Astrocyte of the cerebellum (primary cell): ENCODE measurements at regions not wholly inside any gene's neighbourhood (a gene's known extent, or its start where the extent isn't known, plus 50 kb on each side); places are given as distances from the start of the nearest gene placed in this dataset.

Source experiments
- DNase-seq: peaks from one replicate; pipeline ENCODE4 v3.0.0-alpha.2; 2011; ENCODE audit warnings: low read depth
- H3K4me3 ChIP-seq: 2 replicates; pipeline ENCODE4 v1.5.1; 2011; ENCODE audit warnings: mild to moderate bottlenecking, low read depth, low read length, moderate library complexity
- in situ Hi-C: cut with HindIII; loops from 2 replicates; pipeline ENCODE4 v1.10.0; 2017; ENCODE audit warnings: low sequenced_read_pairs
- TF ChIP-seq, protein P1 (sequence below): IDR thresholded peaks from 2 replicates; pipeline ENCODE4 v1.5.1; 2012; ENCODE audit warnings: low read length, low read depth, moderate library complexity, mild to moderate bottlenecking; ENCODE audit errors: missing control alignments

- H3K4me3 ChIP-seq = no peak overlapping the region
- in situ Hi-C loops = no loop called here
- DNase-seq = no peak
- TF ChIP-seq, protein P1, sequence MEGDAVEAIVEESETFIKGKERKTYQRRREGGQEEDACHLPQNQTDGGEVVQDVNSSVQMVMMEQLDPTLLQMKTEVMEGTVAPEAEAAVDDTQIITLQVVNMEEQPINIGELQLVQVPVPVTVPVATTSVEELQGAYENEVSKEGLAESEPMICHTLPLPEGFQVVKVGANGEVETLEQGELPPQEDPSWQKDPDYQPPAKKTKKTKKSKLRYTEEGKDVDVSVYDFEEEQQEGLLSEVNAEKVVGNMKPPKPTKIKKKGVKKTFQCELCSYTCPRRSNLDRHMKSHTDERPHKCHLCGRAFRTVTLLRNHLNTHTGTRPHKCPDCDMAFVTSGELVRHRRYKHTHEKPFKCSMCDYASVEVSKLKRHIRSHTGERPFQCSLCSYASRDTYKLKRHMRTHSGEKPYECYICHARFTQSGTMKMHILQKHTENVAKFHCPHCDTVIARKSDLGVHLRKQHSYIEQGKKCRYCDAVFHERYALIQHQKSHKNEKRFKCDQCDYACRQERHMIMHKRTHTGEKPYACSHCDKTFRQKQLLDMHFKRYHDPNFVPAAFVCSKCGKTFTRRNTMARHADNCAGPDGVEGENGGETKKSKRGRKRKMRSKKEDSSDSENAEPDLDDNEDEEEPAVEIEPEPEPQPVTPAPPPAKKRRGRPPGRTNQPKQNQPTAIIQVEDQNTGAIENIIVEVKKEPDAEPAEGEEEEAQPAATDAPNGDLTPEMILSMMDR = no peak
Measured at GRCh38 chr5:2134543-2135292, 252.0 kb upstream of the IRX4 start.

- no peak for DNase-seq
- H3K4me3 ChIP-seq = no peak overlapping the region
- in situ Hi-C loops = no loop called here
- TF ChIP-seq, protein P1 = no peak
Measured at GRCh38 chr5:2133936-2134335, 251.2 kb upstream of the IRX4 start.

DNA sequence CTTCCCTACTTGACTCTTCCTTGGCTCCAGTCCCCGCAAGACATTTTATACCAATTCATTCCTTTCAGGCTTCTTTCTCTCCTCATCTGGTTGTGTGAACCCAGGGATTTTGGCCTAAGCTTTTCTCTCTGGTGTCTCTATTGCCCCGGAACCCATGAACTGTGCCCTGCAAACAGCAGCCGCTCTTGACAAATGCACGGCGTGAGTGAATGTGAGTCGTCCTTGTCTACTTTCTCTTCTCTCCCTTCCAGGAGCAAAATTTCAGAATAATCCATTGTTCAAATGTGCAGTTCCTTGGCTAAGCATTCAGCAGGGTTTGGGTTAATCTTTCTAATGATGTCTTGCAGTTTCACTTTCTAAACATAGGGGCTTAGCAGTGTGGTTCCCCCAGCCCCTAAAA is 250.4 kb upstream of the IRX4 start:
- TF ChIP-seq, protein P1 = no peak
- in situ Hi-C loops = no loop called here
- no peak for DNase-seq
- H3K4me3 ChIP-seq = no peak overlapping the region

DNA sequence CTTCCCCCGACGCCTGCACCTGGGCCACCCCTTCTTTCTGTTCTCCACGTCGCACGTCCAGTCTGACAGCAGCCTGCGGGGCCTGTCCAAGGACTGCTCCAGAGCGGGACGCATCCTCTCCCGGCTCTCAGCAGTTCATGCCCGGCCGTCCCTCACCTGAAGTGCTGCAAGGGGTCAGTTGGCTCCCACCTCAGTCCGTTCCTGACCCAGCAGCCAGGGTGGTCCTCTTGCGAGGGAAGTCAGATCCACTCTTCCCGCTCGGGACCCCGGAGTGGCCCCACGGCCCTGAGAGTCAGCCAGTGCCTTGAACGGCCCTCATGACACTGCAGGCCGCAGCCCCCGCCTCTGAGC is 249.7 kb upstream of the IRX4 start:
- in situ Hi-C loops = no loop called here
- no peak for DNase-seq
- TF ChIP-seq, protein P1 = no peak
- H3K4me3 ChIP-seq = no peak overlapping the region

DNA sequence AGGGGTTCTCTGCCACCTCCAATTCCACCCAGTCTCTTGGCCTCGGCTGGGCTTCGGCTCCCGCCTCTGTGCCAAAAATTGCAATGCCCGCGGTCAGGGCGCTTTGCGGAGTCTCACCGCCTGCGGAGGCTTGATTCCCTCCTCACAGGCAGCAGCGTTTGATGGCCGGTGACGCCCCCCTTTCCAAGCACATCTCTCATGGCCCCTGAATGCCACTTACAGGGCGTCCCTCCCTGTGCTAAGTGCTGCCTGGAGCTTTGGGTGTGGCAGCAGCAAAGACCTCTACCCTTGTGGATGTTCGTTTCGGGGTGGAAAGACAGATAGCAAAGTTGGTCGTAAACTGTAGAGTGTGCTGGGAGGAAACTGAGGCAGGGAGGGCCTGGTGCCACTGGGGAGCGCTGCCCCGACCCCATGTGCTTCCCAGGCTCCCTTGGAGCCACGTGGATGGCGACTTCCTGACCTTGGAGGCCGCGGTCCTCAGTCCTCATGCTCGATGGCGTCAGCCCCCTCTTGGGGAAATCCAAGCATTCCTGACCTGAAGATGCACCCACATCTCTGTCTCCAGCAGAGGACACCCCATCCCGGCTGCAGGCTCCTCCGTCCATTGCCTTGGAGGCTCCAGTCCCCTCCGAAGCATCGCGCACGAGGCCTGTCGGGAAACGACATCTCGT is 249.2 kb upstream of the IRX4 start:
- in situ Hi-C loops = no loop called here

DNA sequence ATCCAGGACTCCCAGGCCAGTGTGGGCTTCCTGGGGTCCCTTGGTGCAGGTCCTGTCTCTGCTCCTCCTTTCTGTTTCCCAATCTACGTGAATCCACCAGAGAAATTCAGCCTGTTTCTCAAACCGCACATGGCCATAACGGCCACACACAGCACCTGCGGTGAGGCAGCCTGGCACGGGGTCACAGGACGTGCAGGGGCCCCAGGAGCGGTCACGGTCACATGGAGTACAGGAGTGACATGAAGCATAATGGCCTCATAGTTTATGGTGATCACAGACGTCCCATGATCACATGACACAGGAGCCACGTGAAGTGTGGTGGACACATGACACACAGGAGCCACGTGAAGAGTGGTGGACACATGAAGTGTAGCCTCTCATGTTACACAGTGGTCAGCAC is 248.5 kb upstream of the IRX4 start:
- H3K4me3 ChIP-seq = no peak overlapping the region
- in situ Hi-C loops = no loop called here
- no peak for DNase-seq
- TF ChIP-seq, protein P1 = no peak

More for the DNA sequence above, 249.2 kb upstream of the IRX4 start:
- TF ChIP-seq, protein P1 = no peak
- no peak overlapping the region for H3K4me3 ChIP-seq
- DNase-seq = no peak
